OCI-LY1 (cell line): ENCODE measurements at regions not wholly inside any gene's neighbourhood (a gene's known extent, or its start where the extent isn't known, plus 50 kb on each side); places are given as distances from the start of the nearest gene placed in this dataset.
"Not testable (repeated sequence)": the region's sequence is repeated elsewhere in the genome, so short reads cannot be mapped to it uniquely, and the experiment has no call there.

ENCODE experiments used
- H2AFZ ChIP-seq: fragments of 200-600 bp; sonication (generic), shearing (Covaris generic); 2 replicates; pipeline ENCODE4 v1.6.0; 2014; ENCODE audit warnings: antibody characterized with exemption, mild to moderate bottlenecking, low read length
- H3F3A ChIP-seq: fragments of 200-600 bp; sonication (generic), shearing (Covaris generic); 2 replicates; pipeline ENCODE4 v1.6.0; 2014; ENCODE audit warnings: mild to moderate bottlenecking, antibody characterized with exemption, low read length, moderate library complexity; ENCODE audit not compliant: insufficient read depth
- H3K27ac ChIP-seq: fragments of 200-600 bp; sonication (generic); 2 replicates; pipeline ENCODE4 v1.5.1; 2014; ENCODE audit warnings: low read length, mixed run types, mild to moderate bottlenecking, low read depth; ENCODE audit not compliant: poor library complexity, severe bottlenecking
- H3K27me3 ChIP-seq: fragments of 200-600 bp; sonication (generic); 2 replicates; pipeline ENCODE4 v1.6.0; 2014; ENCODE audit warnings: antibody characterized with exemption, mild to moderate bottlenecking, low read length, moderate library complexity; ENCODE audit not compliant: insufficient read depth
- H3K36me3 ChIP-seq: fragments of 200-600 bp; sonication (generic); 2 replicates; pipeline ENCODE4 v1.6.1; 2014; ENCODE audit warnings: mild to moderate bottlenecking, antibody characterized with exemption, low read length, moderate library complexity, mixed read lengths; ENCODE audit not compliant: insufficient read depth
- H3K4me1 ChIP-seq: fragments of 200-600 bp; sonication (generic); 2 replicates; pipeline ENCODE4 v1.5.1; 2014; ENCODE audit warnings: mild to moderate bottlenecking, low read length, moderate library complexity; ENCODE audit not compliant: insufficient read depth, severe bottlenecking
- H3K4me2 ChIP-seq: fragments of 200-600 bp; sonication (generic), shearing (Covaris generic); 2 replicates; pipeline ENCODE4 v1.6.1; 2014; ENCODE audit warnings: low read length
- H3K4me3 ChIP-seq: fragments of 200-600 bp; sonication (generic); 2 replicates; pipeline ENCODE4 v1.5.1; 2014; ENCODE audit warnings: low read length, low read depth, mild to moderate bottlenecking, mixed read lengths; ENCODE audit not compliant: poor library complexity, severe bottlenecking
- H3K79me2 ChIP-seq: fragments of 200-600 bp; shearing (Covaris generic); 2 replicates; pipeline ENCODE4 v1.6.1; 2016; ENCODE audit warnings: mixed run types, low read length, mixed read lengths; ENCODE audit not compliant: insufficient read depth
- H3K9ac ChIP-seq: fragments of 200-600 bp; sonication (generic), shearing (Covaris generic); 2 replicates; pipeline ENCODE4 v1.6.1; 2014; ENCODE audit warnings: mild to moderate bottlenecking, low read length, mixed read lengths
- H3K9me2 ChIP-seq: fragments of 200-600 bp; sonication (generic), shearing (Covaris generic); 2 replicates; pipeline ENCODE4 v1.6.1; 2014; ENCODE audit warnings: low read depth, mild to moderate bottlenecking, low read length, mixed read lengths
- H3K9me3 ChIP-seq: fragments of 200-600 bp; shearing (Covaris generic); 2 replicates; pipeline ENCODE4 v1.6.1; 2014; ENCODE audit warnings: low read length, mixed read lengths
- H4K20me1 ChIP-seq: fragments of 200-600 bp; sonication (generic), shearing (Covaris generic); 2 replicates; pipeline ENCODE4 v1.6.0; 2016; ENCODE audit warnings: mild to moderate bottlenecking, low read length; ENCODE audit not compliant: insufficient read depth
- EZH2 ChIP-seq: fragments of 200-600 bp; sonication (generic), shearing (Covaris generic); IDR thresholded peaks from 2 replicates; pipeline ENCODE4 v1.8.0; 2017; ENCODE audit warnings: borderline replicate concordance, mixed run types, mild to moderate bottlenecking, antibody characterized with exemption, low read length, moderate library complexity, mixed read lengths
- TF ChIP-seq, protein P1 (sequence below): fragments of 200-600 bp; sonication (generic), shearing (Covaris generic); IDR thresholded peaks from 2 replicates; pipeline ENCODE4 v1.5.1; 2017; ENCODE audit warnings: mild to moderate bottlenecking, antibody characterized with exemption, low read length, moderate library complexity, mixed read lengths

DNA sequence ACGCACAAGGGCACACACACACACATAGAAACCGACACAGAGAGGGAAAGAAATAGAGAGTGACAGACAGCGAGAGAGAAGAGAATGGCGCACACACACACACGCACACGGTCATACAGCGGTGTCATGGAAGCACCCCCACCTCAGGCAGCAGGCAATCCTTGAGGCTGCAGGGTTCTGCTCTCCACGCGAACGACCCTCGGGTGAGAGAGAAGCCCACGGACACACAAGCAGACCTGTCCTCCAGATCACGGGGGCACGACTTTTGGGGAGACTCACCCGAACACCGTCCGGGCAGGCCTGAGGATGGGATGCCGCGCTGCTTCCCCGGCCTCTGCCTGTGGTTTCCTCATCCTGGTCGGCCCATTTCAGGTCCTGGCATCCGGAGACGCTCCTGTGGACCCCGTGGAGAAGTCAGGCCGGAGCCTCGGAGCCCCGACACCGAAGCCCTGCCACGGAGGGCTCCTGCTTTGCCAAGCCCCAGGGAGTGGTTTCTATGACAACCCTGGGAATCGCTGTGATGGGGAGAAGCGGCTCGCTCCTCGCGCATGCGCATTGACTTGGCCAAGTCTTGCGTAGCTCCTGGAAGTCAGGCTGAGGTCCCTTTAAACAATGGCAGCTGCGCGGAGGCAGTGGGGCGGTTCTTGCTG, 118.2 kb upstream of the KCNJ18 start:
- H3K4me2 ChIP-seq, result no peak overlapping the region
- no peaks in the 10 kb centered on the region for H3K79me2 ChIP-seq
- no peak overlapping the region for H3K9ac ChIP-seq
- H3K4me1 ChIP-seq, result no peaks in the 10 kb centered on the region
- H3K4me3 ChIP-seq, result no peak overlapping the region
- no peaks in the 10 kb centered on the region for H4K20me1 ChIP-seq
- H3K9me2 ChIP-seq, result no peaks in the 10 kb centered on the region
- no peaks in the 10 kb centered on the region for H3K9me3 ChIP-seq
- TF ChIP-seq, protein P1, sequence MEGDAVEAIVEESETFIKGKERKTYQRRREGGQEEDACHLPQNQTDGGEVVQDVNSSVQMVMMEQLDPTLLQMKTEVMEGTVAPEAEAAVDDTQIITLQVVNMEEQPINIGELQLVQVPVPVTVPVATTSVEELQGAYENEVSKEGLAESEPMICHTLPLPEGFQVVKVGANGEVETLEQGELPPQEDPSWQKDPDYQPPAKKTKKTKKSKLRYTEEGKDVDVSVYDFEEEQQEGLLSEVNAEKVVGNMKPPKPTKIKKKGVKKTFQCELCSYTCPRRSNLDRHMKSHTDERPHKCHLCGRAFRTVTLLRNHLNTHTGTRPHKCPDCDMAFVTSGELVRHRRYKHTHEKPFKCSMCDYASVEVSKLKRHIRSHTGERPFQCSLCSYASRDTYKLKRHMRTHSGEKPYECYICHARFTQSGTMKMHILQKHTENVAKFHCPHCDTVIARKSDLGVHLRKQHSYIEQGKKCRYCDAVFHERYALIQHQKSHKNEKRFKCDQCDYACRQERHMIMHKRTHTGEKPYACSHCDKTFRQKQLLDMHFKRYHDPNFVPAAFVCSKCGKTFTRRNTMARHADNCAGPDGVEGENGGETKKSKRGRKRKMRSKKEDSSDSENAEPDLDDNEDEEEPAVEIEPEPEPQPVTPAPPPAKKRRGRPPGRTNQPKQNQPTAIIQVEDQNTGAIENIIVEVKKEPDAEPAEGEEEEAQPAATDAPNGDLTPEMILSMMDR, result no peak
- no peak for TF ChIP-seq EZH2
- H3K27ac ChIP-seq, result no peak overlapping the region
- H2AFZ ChIP-seq, result no peak overlapping the region
- H3K27me3 ChIP-seq, result no peaks in the 10 kb centered on the region
- H3K36me3 ChIP-seq, result no peaks in the 10 kb centered on the region
- no peaks in the 10 kb centered on the region for H3F3A ChIP-seq

GRCh38 chr17:21574611-21575255, 117.6 kb upstream of the KCNJ18 start:
- H3K4me2 ChIP-seq, H3K79me2 ChIP-seq, H3K27ac ChIP-seq, H4K20me1 ChIP-seq, H2AFZ ChIP-seq, H3K4me1 ChIP-seq, H3K36me3 ChIP-seq, H3K9me3 ChIP-seq, H3K27me3 ChIP-seq, H3K4me3 ChIP-seq, H3K9me2 ChIP-seq, H3F3A ChIP-seq, H3K9ac ChIP-seq: not testable (repeated sequence)

GRCh38 chr17:21578783-21579182, 113.5 kb upstream of the KCNJ18 start:
- not testable (repeated sequence) for H3K27me3 ChIP-seq, H3K9ac ChIP-seq, H3K4me3 ChIP-seq, H4K20me1 ChIP-seq, H3K4me2 ChIP-seq, H3F3A ChIP-seq, H3K27ac ChIP-seq, H2AFZ ChIP-seq, H3K4me1 ChIP-seq, H3K36me3 ChIP-seq, H3K79me2 ChIP-seq, H3K9me3 ChIP-seq, H3K9me2 ChIP-seq

- Histone ChIP-seq H3K9me3 (no peaks in the 10 kb centered on the region), H3K4me2 (no peak overlapping the region), H3K36me3 (no peaks in the 10 kb centered on the region), H3K9ac (no peak overlapping the region), H3K27me3 (no peaks in the 10 kb centered on the region), H3K4me3 (no peak overlapping the region), H3K9me2 (no peaks in the 10 kb centered on the region), H3K27ac (no peak overlapping the region), H4K20me1 (no peaks in the 10 kb centered on the region), H3K79me2 (no peaks in the 10 kb centered on the region), H2AFZ (no peak overlapping the region), H3K4me1 (no peaks in the 10 kb centered on the region), H3F3A (no peaks in the 10 kb centered on the region)
- TF ChIP-seq, protein P1, result no peak
- no peak for TF ChIP-seq EZH2
Measured at GRCh38 chr17:21592774-21593173, 99.5 kb upstream of the KCNJ18 start.

GRCh38 chr17:21593452-21594105, 98.7 kb upstream of the KCNJ18 start:
- not testable (repeated sequence) for H3F3A ChIP-seq, H3K27me3 ChIP-seq, H2AFZ ChIP-seq, H3K4me2 ChIP-seq, H3K36me3 ChIP-seq, H3K4me3 ChIP-seq, H3K79me2 ChIP-seq, H3K27ac ChIP-seq, H3K4me1 ChIP-seq, H3K9ac ChIP-seq, H3K9me3 ChIP-seq, H3K9me2 ChIP-seq, H4K20me1 ChIP-seq
